ENCODE measurements at regions not wholly inside any gene's neighbourhood (a gene's known extent, or its start where the extent isn't known, plus 50 kb on each side); places are given as distances from the start of the nearest gene placed in this dataset.

- TF ChIP-seq, protein P1, sequence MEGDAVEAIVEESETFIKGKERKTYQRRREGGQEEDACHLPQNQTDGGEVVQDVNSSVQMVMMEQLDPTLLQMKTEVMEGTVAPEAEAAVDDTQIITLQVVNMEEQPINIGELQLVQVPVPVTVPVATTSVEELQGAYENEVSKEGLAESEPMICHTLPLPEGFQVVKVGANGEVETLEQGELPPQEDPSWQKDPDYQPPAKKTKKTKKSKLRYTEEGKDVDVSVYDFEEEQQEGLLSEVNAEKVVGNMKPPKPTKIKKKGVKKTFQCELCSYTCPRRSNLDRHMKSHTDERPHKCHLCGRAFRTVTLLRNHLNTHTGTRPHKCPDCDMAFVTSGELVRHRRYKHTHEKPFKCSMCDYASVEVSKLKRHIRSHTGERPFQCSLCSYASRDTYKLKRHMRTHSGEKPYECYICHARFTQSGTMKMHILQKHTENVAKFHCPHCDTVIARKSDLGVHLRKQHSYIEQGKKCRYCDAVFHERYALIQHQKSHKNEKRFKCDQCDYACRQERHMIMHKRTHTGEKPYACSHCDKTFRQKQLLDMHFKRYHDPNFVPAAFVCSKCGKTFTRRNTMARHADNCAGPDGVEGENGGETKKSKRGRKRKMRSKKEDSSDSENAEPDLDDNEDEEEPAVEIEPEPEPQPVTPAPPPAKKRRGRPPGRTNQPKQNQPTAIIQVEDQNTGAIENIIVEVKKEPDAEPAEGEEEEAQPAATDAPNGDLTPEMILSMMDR (IDR thresholded peaks at IDR 0.05), result no peak
- TF ChIP-seq POLR2A (IDR thresholded peaks at IDR 0.05) (no peak), POLR2AphosphoS5 (IDR thresholded peaks at IDR 0.05) (no peak), EP300 (IDR thresholded peaks at IDR 0.05) (no peak)
- Histone ChIP-seq H3K4me3 (no peak overlapping the region), H3K27ac (no peak overlapping the region), H3K27me3 (no peaks in the 10 kb centered on the region), H3K9me3 (no peaks in the 10 kb centered on the region), H3K4me1 (no peaks in the 10 kb centered on the region), H3K36me3 (no peaks in the 10 kb centered on the region)
- 85 to 93% methylated on average over 2 of the region's 2 CpGs for WGBS, 2 donors (ENCODE audit: low coverage in 1 of 2)
- no peak for ATAC-seq
These were observed 100.4 kb downstream of the SLC10A2 start for GRCh38 chr13:102965802-102966201.

DNA sequence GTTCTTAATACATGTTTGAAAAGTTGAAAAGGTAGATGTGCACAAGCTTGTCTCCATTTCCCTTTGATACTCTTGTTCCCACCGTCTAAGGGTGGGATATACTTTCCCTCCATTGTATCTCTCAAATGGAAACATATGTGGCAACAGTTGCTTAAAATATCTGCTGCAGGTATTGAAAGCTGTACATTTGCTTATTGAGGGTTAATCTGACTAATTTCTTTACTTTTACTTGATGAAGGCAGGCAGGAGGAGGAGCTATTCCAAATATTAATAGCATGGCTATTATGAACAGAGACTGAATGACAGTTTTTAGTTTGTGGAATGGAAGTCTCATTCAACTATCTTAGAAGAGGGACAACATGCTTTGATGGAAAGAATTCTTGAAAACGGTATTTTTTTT is 103.8 kb downstream of the SLC10A2 start:
- H3K36me3 ChIP-seq, result no peaks in the 10 kb centered on the region
- no peak for ATAC-seq
- 69 to 75% methylated on average over 2 of the region's 2 CpGs for WGBS, 2 donors (ENCODE audit: low coverage in 1 of 2)

DNA sequence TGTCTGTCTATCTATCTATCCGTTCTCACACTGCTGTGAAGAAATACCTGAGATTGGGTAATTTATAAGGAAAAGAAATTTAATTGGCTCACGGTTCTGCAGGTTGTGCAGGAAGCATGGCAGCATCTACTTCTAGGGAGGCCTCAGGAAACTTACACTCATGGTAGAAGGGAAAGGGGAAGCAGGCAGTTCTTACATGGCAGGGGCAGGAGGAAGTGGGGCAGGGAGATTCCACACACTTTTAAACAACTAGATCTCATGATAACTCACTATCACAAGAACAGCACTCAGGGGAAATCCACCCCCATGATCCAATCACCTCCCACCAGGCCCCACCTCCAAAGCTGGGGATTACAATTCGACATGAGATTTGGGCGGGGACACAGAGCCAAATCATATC is 105.3 kb downstream of the SLC10A2 start:
- Histone ChIP-seq H3K27me3 (no peaks in the 10 kb centered on the region), H3K4me1 (no peaks in the 10 kb centered on the region), H3K4me3 (no peak overlapping the region), H3K27ac (no peak overlapping the region), H3K36me3 (no peaks in the 10 kb centered on the region), H3K9me3 (no peaks in the 10 kb centered on the region)
- WGBS, 2 donors (ENCODE audit: low coverage in 1 of 2), result 60 to 77% methylated on average over 1 to 4 of the region's 4 CpGs
- no peak for ATAC-seq
- TF ChIP-seq, protein P1 (IDR thresholded peaks at IDR 0.05), result no peak
- no peak for TF ChIP-seq POLR2A (IDR thresholded peaks at IDR 0.05)
- TF ChIP-seq POLR2AphosphoS5 (IDR thresholded peaks at IDR 0.05), result no peak
- TF ChIP-seq EP300 (IDR thresholded peaks at IDR 0.05), result no peak

More for the DNA sequence above, 103.8 kb downstream of the SLC10A2 start:
- H3K4me3 ChIP-seq, result no peak overlapping the region
- TF ChIP-seq POLR2AphosphoS5 (IDR thresholded peaks at IDR 0.05) (no peak), POLR2A (IDR thresholded peaks at IDR 0.05) (no peak), EP300 (IDR thresholded peaks at IDR 0.05) (no peak)
- TF ChIP-seq, protein P1 (IDR thresholded peaks at IDR 0.05), result no peak
- no peaks in the 10 kb centered on the region for H3K9me3 ChIP-seq
- no peaks in the 10 kb centered on the region for H3K4me1 ChIP-seq
- no peaks in the 10 kb centered on the region for H3K27me3 ChIP-seq
- H3K27ac ChIP-seq, result no peak overlapping the region

DNA sequence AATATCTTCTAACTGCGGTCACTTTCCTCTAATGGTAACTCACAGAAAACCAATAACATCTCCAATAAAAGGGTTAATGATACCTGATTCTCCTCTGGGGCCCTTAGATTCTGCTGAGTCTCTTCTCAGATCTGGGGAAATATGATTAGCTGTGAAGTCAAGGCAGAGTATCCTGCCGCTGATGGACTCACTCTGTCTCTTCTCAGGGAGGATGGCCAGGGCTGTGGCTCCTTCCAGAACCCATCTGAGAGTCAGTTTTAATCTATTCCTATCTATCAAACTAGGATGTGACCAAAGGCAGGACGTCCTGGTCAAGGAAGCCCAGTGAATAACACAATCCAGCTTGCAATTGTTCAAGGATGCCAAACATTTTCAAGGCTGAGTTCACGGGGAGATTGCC is 109.8 kb downstream of the SLC10A2 start:
- peaks cover 5% of the 10 kb centered on the region for H3K27me3 ChIP-seq
- no peak overlapping the region for H3K27ac ChIP-seq
- no peak overlapping the region for H3K4me3 ChIP-seq
- TF ChIP-seq POLR2A (IDR thresholded peaks at IDR 0.05) (no peak), POLR2AphosphoS5 (IDR thresholded peaks at IDR 0.05) (no peak), EP300 (IDR thresholded peaks at IDR 0.05) (no peak)
- TF ChIP-seq, protein P1 (IDR thresholded peaks at IDR 0.05), result no peak
- no peaks in the 10 kb centered on the region for H3K36me3 ChIP-seq
- H3K9me3 ChIP-seq, result no peaks in the 10 kb centered on the region
- H3K4me1 ChIP-seq, result no peaks in the 10 kb centered on the region
- 43 to 57% methylated on average over 3 to 4 of the region's 4 CpGs for WGBS, 2 donors (ENCODE audit: low coverage in 1 of 2)
- no peak for ATAC-seq

DNA sequence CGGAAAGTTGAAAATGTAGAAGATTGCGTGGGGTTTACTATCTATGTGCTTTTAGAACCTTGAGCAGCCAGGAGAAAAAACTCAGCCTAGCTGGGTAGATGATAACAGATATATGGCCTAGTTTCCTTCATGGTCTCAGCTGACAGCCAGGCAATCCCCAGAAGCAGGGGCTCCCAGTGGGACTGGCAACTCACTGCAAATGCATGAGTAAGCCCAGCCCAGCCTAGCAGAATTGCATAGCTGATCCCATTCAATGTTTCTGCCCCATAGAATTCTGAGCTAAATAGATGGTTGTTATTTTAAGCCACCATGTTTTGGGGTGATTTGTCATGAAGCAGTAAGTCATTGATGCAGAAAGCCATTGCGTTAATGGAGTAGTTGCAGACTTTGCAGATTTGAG is 108.5 kb downstream of the ERCC5 start:
- no peak for ATAC-seq
- H3K36me3 ChIP-seq, result no peaks in the 10 kb centered on the region
- H3K27me3 ChIP-seq, result peaks cover 5% of the 10 kb centered on the region
- TF ChIP-seq EP300 (IDR thresholded peaks at IDR 0.05) (no peak), POLR2A (IDR thresholded peaks at IDR 0.05) (no peak), POLR2AphosphoS5 (IDR thresholded peaks at IDR 0.05) (no peak)
- TF ChIP-seq, protein P1 (IDR thresholded peaks at IDR 0.05), result no peak
- H3K9me3 ChIP-seq, result no peaks in the 10 kb centered on the region
- H3K4me3 ChIP-seq, result no peak overlapping the region
- H3K27ac ChIP-seq, result no peak overlapping the region
- no peaks in the 10 kb centered on the region for H3K4me1 ChIP-seq
- 90 to 93% methylated on average over 3 of the region's 3 CpGs for WGBS, 2 donors (ENCODE audit: low coverage in 1 of 2)

Measured in gastroesophageal sphincter (tissue), 4 donors.